ENCODE measurements at regions not wholly inside any gene's neighbourhood (a gene's known extent, or its start where the extent isn't known, plus 50 kb on each side); places are given as distances from the start of the nearest gene placed in this dataset.

GRCh38 chr15:87675271-87675670, 581.3 kb downstream of the NTRK3 start:
- TF ChIP-seq, protein P1, sequence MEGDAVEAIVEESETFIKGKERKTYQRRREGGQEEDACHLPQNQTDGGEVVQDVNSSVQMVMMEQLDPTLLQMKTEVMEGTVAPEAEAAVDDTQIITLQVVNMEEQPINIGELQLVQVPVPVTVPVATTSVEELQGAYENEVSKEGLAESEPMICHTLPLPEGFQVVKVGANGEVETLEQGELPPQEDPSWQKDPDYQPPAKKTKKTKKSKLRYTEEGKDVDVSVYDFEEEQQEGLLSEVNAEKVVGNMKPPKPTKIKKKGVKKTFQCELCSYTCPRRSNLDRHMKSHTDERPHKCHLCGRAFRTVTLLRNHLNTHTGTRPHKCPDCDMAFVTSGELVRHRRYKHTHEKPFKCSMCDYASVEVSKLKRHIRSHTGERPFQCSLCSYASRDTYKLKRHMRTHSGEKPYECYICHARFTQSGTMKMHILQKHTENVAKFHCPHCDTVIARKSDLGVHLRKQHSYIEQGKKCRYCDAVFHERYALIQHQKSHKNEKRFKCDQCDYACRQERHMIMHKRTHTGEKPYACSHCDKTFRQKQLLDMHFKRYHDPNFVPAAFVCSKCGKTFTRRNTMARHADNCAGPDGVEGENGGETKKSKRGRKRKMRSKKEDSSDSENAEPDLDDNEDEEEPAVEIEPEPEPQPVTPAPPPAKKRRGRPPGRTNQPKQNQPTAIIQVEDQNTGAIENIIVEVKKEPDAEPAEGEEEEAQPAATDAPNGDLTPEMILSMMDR (IDR thresholded peaks at IDR 0.05) = no peak
- TF ChIP-seq EP300 (IDR thresholded peaks at IDR 0.05) (no peak), POLR2A (IDR thresholded peaks at IDR 0.05) (no peak), POLR2AphosphoS5 (IDR thresholded peaks at IDR 0.05) (no peak)
